Peyer's patch (tissue), 4 donors: ENCODE measurements at regions not wholly inside any gene's neighbourhood (a gene's known extent, or its start where the extent isn't known, plus 50 kb on each side); places are given as distances from the start of the nearest gene placed in this dataset.

Experiments used
- DNase-seq, 3 donors: peaks; one replicate each; pipeline ENCODE4 v3.0.0-alpha.2; 2017 to 2019
- H3K27ac ChIP-seq, 4 donors: fragments of 200-600 bp; sonication (generic); one replicate each; pipeline ENCODE4 v1.5.1; 2016 to 2019
- H3K27me3 ChIP-seq, 2 donors: fragments of 200-600 bp; sonication (generic); one replicate each; pipeline ENCODE4 v1.5.1; 2019
- H3K36me3 ChIP-seq, 3 donors: fragments of 200-600 bp; sonication (generic); one replicate each; pipeline ENCODE4 v1.5.1; 2016 to 2019
- H3K4me1 ChIP-seq, 4 donors: fragments of 200-600 bp; sonication (generic); one replicate each; pipeline ENCODE4 v1.5.1; 2016 to 2019
- H3K4me3 ChIP-seq, 4 donors: fragments of 200-600 bp; sonication (generic); 1 replicate in 3 of 4; 2 replicates in 1 of 4; pipeline ENCODE4 v1.5.1; 2016 to 2019; ENCODE audit warnings: mild to moderate bottlenecking in 1 of 4
- H3K9me3 ChIP-seq, 4 donors: fragments of 200-600 bp; sonication (generic); one replicate each; pipeline ENCODE4 v1.5.1; 2016 to 2019; ENCODE audit warnings: mild to moderate bottlenecking in 1 of 4
- POLR2A ChIP-seq, 2 donors: fragments of 450-650 bp; IDR thresholded peaks; one replicate each; pipeline ENCODE4 v1.5.1; 2017; ENCODE audit warnings: antibody characterized with exemption in 2 of 2, mild to moderate bottlenecking in 2 of 2, moderate library complexity in 2 of 2
- TF ChIP-seq, protein P1 (sequence below), 6 experiments: fragments of 450-650 bp in 4 of 6; fragments of 200-600 bp in 2 of 6; sonication (generic) in 1 of 6; IDR thresholded peaks; one replicate each; pipeline ENCODE4 v1.5.1; 2017 to 2019; ENCODE audit warnings: antibody characterized with exemption in 6 of 6, mild to moderate bottlenecking in 3 of 6, moderate library complexity in 1 of 6

DNA sequence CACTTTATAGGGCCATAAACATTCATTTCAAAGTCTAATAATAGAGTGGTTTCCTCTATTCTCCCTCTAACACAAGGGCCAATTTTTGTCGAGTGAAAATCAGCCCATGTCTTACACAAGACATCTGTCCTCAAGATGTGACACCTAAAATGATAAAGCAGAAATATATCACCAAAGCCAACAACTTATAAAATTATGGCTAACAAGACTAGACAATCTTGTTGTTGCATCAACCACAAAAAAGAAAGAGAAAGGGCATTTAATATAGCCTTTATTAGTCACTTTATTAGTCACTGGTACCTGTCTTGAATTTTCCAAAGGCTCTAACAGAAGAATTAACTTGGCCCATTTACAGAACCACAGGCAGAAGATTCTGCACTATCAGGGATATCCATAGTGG is 161.6 kb downstream of the SMIM20 start:
- H3K27me3 ChIP-seq = no peaks in the 10 kb centered on the region

DNA sequence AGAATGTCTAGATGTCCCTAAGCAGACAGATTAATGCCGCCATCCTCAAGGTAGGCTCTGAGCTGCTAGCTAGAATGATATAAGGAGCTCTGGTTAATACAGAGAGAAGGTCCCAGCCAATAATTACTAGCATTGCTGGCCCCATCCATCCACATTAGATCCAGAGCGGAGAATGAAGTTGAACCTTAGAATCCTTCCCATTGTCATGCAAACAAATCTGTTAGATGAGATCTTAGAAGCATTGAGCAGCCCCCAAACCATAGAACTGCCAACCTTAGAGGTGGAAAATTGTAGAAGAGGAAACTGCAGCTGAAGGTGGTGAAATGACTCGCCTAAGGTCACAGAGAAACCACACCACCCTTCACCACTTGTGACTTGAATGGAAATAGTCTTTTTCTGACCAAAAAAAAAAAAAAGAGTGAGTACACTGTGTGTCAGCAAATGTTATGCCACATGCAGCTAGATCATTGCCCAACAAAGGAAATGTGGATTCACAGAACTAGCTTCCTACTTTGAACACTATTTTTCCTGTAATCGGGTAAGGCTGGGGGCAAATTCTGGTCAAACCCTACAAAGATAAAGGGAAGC is 162.1 kb downstream of the SMIM20 start:
- Histone ChIP-seq H3K27me3 (no peaks in the 10 kb centered on the region), H3K4me1 (peaks cover 0 to 10% (median 0%) of the 10 kb centered on the region in 4 donors), H3K4me3 (no peak overlapping the region), H3K27ac (peak overlapping the region in 2 of 4 donors; percentile 1 to 54), H3K9me3 (no peaks in the 10 kb centered on the region), H3K36me3 (no peaks in the 10 kb centered on the region)
- TF ChIP-seq POLR2A (IDR thresholded peaks at IDR 0.05) = no peak
- TF ChIP-seq, protein P1, sequence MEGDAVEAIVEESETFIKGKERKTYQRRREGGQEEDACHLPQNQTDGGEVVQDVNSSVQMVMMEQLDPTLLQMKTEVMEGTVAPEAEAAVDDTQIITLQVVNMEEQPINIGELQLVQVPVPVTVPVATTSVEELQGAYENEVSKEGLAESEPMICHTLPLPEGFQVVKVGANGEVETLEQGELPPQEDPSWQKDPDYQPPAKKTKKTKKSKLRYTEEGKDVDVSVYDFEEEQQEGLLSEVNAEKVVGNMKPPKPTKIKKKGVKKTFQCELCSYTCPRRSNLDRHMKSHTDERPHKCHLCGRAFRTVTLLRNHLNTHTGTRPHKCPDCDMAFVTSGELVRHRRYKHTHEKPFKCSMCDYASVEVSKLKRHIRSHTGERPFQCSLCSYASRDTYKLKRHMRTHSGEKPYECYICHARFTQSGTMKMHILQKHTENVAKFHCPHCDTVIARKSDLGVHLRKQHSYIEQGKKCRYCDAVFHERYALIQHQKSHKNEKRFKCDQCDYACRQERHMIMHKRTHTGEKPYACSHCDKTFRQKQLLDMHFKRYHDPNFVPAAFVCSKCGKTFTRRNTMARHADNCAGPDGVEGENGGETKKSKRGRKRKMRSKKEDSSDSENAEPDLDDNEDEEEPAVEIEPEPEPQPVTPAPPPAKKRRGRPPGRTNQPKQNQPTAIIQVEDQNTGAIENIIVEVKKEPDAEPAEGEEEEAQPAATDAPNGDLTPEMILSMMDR (IDR thresholded peaks at IDR 0.05) = no peak
- DNase-seq = no peak

More for the DNA sequence above, 161.6 kb downstream of the SMIM20 start:
- Histone ChIP-seq H3K4me1 (peaks cover 0 to 10% (median 0%) of the 10 kb centered on the region in 4 donors), H3K27ac (peak overlapping the region in 3 of 4 donors; percentile 1 to 54 (median 42)), H3K9me3 (no peaks in the 10 kb centered on the region), H3K36me3 (no peaks in the 10 kb centered on the region), H3K4me3 (no peak overlapping the region)
- TF ChIP-seq POLR2A (IDR thresholded peaks at IDR 0.05) = no peak
- TF ChIP-seq, protein P1 (IDR thresholded peaks at IDR 0.05) = no peak
- no peak for DNase-seq

DNA sequence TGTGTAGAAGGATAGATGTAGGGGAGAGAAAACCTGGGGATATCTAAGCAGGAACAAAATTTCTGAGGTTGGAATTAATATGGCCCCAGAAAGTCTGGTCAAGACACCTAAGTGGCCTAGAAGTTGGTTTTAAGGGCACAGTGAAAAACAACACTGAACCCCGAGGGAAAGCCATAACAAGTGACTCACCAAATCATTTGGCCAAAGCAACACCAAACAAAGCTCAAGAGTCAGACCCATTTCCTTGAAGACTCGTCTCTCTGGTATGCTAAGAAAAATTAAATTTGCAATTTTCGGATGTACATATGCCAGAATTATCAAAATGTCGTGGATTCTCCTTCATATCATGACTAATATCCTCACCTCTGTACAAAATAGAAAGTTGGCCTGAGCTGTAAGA is 162.9 kb downstream of the SMIM20 start:
- H3K4me1 ChIP-seq = peaks cover 0 to 10% (median 0%) of the 10 kb centered on the region in 4 donors
- no peak overlapping the region for H3K27ac ChIP-seq
- H3K27me3 ChIP-seq = no peaks in the 10 kb centered on the region
- no peak overlapping the region for H3K4me3 ChIP-seq
- DNase-seq = no peak
- H3K9me3 ChIP-seq = no peaks in the 10 kb centered on the region
- no peaks in the 10 kb centered on the region for H3K36me3 ChIP-seq
- TF ChIP-seq, protein P1 (IDR thresholded peaks at IDR 0.05) = no peak
- no peak for TF ChIP-seq POLR2A (IDR thresholded peaks at IDR 0.05)

DNA sequence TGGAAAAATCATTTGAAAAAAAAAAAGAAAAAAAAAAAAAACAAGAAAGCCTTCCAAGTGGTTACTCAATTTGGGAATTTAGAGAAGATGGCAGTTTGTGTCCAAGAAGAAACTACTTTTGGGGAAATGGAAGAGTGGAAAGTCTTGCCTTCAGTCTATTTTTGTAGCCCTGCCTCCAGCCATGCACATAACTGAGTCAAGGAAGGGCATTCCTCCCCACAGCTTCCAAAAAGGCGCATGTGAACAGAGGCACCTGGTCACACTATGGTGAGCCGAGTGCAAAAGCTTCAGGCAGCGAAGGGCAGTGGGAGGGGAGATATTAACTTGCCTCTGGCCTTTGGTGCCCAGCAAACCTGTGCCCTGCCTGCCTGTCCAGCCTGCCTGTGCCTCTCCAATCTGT is 163.7 kb downstream of the SMIM20 start:
- TF ChIP-seq, protein P1 (IDR thresholded peaks at IDR 0.05) = no peak
- no peak for TF ChIP-seq POLR2A (IDR thresholded peaks at IDR 0.05)
- H3K4me1 ChIP-seq = peaks cover 0 to 10% (median 0%) of the 10 kb centered on the region in 4 donors

DNA sequence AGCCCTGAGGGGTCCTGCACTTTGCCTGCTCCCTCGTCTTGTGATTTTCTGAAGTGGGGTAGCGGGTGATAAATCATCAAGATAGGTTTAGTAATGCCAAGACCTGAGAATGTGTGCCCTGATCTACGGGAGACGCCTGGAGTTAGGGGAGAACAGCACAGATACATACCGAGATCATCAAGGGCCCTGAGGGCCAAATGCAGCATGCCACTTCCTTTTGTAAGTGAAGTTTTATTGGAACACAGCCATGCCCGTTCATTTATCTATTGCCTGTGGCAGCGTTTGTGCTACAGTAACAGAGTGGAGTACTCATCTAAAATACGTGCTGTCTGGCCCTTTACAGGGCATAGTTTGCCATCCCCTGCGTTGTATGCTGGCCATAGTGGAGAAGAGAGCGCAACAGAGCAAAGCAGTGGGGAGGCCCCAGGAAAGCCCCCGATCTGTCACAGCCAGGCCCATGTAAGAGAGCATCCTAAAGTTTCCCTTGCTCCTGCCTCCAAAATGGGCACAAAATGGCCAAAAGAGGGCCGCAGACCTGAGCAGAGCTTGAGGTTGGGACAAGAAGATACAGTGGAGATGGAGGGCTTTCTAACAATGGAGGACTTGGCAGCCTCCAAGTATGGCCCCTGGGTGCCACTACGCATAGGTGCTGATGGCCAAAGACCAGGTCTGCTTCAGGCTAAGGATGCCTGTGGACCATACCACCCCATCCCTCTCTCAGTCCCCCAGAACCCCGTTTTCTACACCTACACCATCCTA is 167.0 kb downstream of the SMIM20 start:
- Histone ChIP-seq H3K4me1 (no peaks in the 10 kb centered on the region), H3K27ac (no peak overlapping the region), H3K27me3 (no peaks in the 10 kb centered on the region), H3K9me3 (no peaks in the 10 kb centered on the region), H3K4me3 (no peak overlapping the region), H3K36me3 (no peaks in the 10 kb centered on the region)
- DNase-seq = no peak
- TF ChIP-seq POLR2A (IDR thresholded peaks at IDR 0.05) = no peak
- TF ChIP-seq, protein P1 (IDR thresholded peaks at IDR 0.05) = no peak

More for the DNA sequence above, 163.7 kb downstream of the SMIM20 start:
- Histone ChIP-seq H3K9me3 (no peaks in the 10 kb centered on the region), H3K4me3 (no peak overlapping the region), H3K36me3 (no peaks in the 10 kb centered on the region), H3K27ac (no peak overlapping the region), H3K27me3 (no peaks in the 10 kb centered on the region)
- no peak for DNase-seq
